ENCODE measurements at regions not wholly inside any gene's neighbourhood (a gene's known extent, or its start where the extent isn't known, plus 50 kb on each side); places are given as distances from the start of the nearest gene placed in this dataset.
A peak's percentile ranks its signal among the peaks of the same experiment; 100 is the strongest.
"Not testable (repeated sequence)": the region's sequence is repeated elsewhere in the genome, so short reads cannot be mapped to it uniquely, and the experiment has no call there.

GRCh38 chr6:140276133-140276532, 901.7 kb upstream of the CITED2 start:
- WGBS: 90% methylated on average over 1 of the region's 1 CpG

GRCh38 chr6:140275725-140276124, 901.3 kb upstream of the CITED2 start:
- Histone ChIP-seq H3K27me3 (ENCODE audit: insufficient read depth, low read length) (no peaks in the 10 kb centered on the region), H3K4me3 (ENCODE audit: low read length) (no peak overlapping the region), H3K9ac (ENCODE audit: low read depth, low read length) (no peak overlapping the region), H3K27ac (ENCODE audit: low read depth, low read length) (no peak overlapping the region), H3K9me3 (ENCODE audit: insufficient read depth, low read depth, low read length) (no peaks in the 10 kb centered on the region), H3K4me1 (ENCODE audit: insufficient read depth, low read length) (no peaks in the 10 kb centered on the region), H3K36me3 (ENCODE audit: insufficient read depth, low read length) (no peaks in the 10 kb centered on the region)

More at GRCh38 chr6:140276133-140276532, 901.7 kb upstream of the CITED2 start:
- no peak overlapping the region for H3K4me3 ChIP-seq (ENCODE audit: low read length)
- H3K9ac ChIP-seq (ENCODE audit: low read depth, low read length): no peak overlapping the region
- no peaks in the 10 kb centered on the region for H3K27me3 ChIP-seq (ENCODE audit: insufficient read depth, low read length)
- H3K4me1 ChIP-seq (ENCODE audit: insufficient read depth, low read length): no peaks in the 10 kb centered on the region
- H3K36me3 ChIP-seq (ENCODE audit: insufficient read depth, low read length): no peaks in the 10 kb centered on the region
- no peaks in the 10 kb centered on the region for H3K9me3 ChIP-seq (ENCODE audit: insufficient read depth, low read depth, low read length)
- no peak overlapping the region for H3K27ac ChIP-seq (ENCODE audit: low read depth, low read length)

- Histone ChIP-seq H3K36me3 (ENCODE audit: insufficient read depth, low read length) (no peaks in the 10 kb centered on the region), H3K9ac (ENCODE audit: low read depth, low read length) (no peak overlapping the region), H3K9me3 (ENCODE audit: insufficient read depth, low read depth, low read length) (no peaks in the 10 kb centered on the region), H3K27ac (ENCODE audit: low read depth, low read length) (no peak overlapping the region), H3K27me3 (ENCODE audit: insufficient read depth, low read length) (no peaks in the 10 kb centered on the region), H3K4me1 (ENCODE audit: insufficient read depth, low read length) (no peaks in the 10 kb centered on the region), H3K4me3 (ENCODE audit: low read length) (no peak overlapping the region)
- WGBS: 96% methylated on average over 2 of the region's 2 CpGs
Measured at GRCh38 chr6:140274548-140274947, 900.1 kb upstream of the CITED2 start.

GRCh38 chr6:140271759-140272377, 897.4 kb upstream of the CITED2 start:
- H3K36me3 ChIP-seq (ENCODE audit: insufficient read depth, low read length): no peaks in the 10 kb centered on the region
- no peak overlapping the region for H3K9ac ChIP-seq (ENCODE audit: low read depth, low read length)
- H3K4me3 ChIP-seq (ENCODE audit: low read length): no peak overlapping the region
- peaks cover 14% of the 10 kb centered on the region; the same call in 1 of the 2 replicates for H3K9me3 ChIP-seq (ENCODE audit: insufficient read depth, low read depth, low read length)
- 98% methylated on average over 2 of the region's 2 CpGs for WGBS
- no peak overlapping the region for H3K27ac ChIP-seq (ENCODE audit: low read depth, low read length)
- no peaks in the 10 kb centered on the region for H3K27me3 ChIP-seq (ENCODE audit: insufficient read depth, low read length)
- H3K4me1 ChIP-seq (ENCODE audit: insufficient read depth, low read length): no peaks in the 10 kb centered on the region

GRCh38 chr6:140269591-140270165, 895.2 kb upstream of the CITED2 start:
- Histone ChIP-seq H3K9ac (ENCODE audit: low read depth, low read length) (no peak overlapping the region), H3K4me3 (ENCODE audit: low read length) (no peak overlapping the region), H3K4me1 (ENCODE audit: insufficient read depth, low read length) (no peaks in the 10 kb centered on the region), H3K27ac (ENCODE audit: low read depth, low read length) (no peak overlapping the region), H3K36me3 (ENCODE audit: insufficient read depth, low read length) (no peaks in the 10 kb centered on the region), H3K27me3 (ENCODE audit: insufficient read depth, low read length) (no peaks in the 10 kb centered on the region), H3K9me3 (ENCODE audit: insufficient read depth, low read depth, low read length) (peaks cover 21% of the 10 kb centered on the region; the same call in 1 of the 2 replicates)
- WGBS: 93% methylated on average over 2 of the region's 2 CpGs

GRCh38 chr6:140264431-140264830, 890.0 kb upstream of the CITED2 start:
- H3K9ac ChIP-seq (ENCODE audit: low read depth, low read length): no peak overlapping the region
- H3K36me3 ChIP-seq (ENCODE audit: insufficient read depth, low read length): no peaks in the 10 kb centered on the region
- H3K9me3 ChIP-seq (ENCODE audit: insufficient read depth, low read depth, low read length): peaks cover 34% of the 10 kb centered on the region
- H3K27me3 ChIP-seq (ENCODE audit: insufficient read depth, low read length): no peaks in the 10 kb centered on the region
- H3K4me1 ChIP-seq (ENCODE audit: insufficient read depth, low read length): no peaks in the 10 kb centered on the region
- H3K4me3 ChIP-seq (ENCODE audit: low read length): no peak overlapping the region
- WGBS: 90% methylated on average over 3 of the region's 3 CpGs
- H3K27ac ChIP-seq (ENCODE audit: low read depth, low read length): no peak overlapping the region

- WGBS: 81% methylated on average over 4 of the region's 6 CpGs
- H3K36me3 ChIP-seq (ENCODE audit: insufficient read depth, low read length); H3K4me3 ChIP-seq (ENCODE audit: low read length); H3K9ac ChIP-seq (ENCODE audit: low read depth, low read length); H3K27me3 ChIP-seq (ENCODE audit: insufficient read depth, low read length); H3K9me3 ChIP-seq (ENCODE audit: insufficient read depth, low read depth, low read length); H3K27ac ChIP-seq (ENCODE audit: low read depth, low read length): not testable (repeated sequence)
- H3K4me1 ChIP-seq (ENCODE audit: insufficient read depth, low read length): peaks cover 13% of the 10 kb centered on the region
Measured at GRCh38 chr6:140258302-140258701, 883.9 kb upstream of the CITED2 start.

GRCh38 chr6:140256248-140256647, 881.8 kb upstream of the CITED2 start:
- H3K9ac ChIP-seq (ENCODE audit: low read depth, low read length): no peak overlapping the region
- H3K36me3 ChIP-seq (ENCODE audit: insufficient read depth, low read length): no peaks in the 10 kb centered on the region
- H3K4me3 ChIP-seq (ENCODE audit: low read length): no peak overlapping the region
- no peaks in the 10 kb centered on the region for H3K9me3 ChIP-seq (ENCODE audit: insufficient read depth, low read depth, low read length)
- peaks cover 13% of the 10 kb centered on the region for H3K4me1 ChIP-seq (ENCODE audit: insufficient read depth, low read length)
- H3K27me3 ChIP-seq (ENCODE audit: insufficient read depth, low read length): no peaks in the 10 kb centered on the region
- H3K27ac ChIP-seq (ENCODE audit: low read depth, low read length): peak overlapping the region; percentile 62
- WGBS: 100% methylated on average over 1 of the region's 2 CpGs

- Histone ChIP-seq H3K4me3 (ENCODE audit: low read length) (no peak overlapping the region), H3K27ac (ENCODE audit: low read depth, low read length) (no peak overlapping the region), H3K4me1 (ENCODE audit: insufficient read depth, low read length) (peaks cover 13% of the 10 kb centered on the region), H3K27me3 (ENCODE audit: insufficient read depth, low read length) (no peaks in the 10 kb centered on the region), H3K36me3 (ENCODE audit: insufficient read depth, low read length) (no peaks in the 10 kb centered on the region), H3K9ac (ENCODE audit: low read depth, low read length) (no peak overlapping the region), H3K9me3 (ENCODE audit: insufficient read depth, low read depth, low read length) (no peaks in the 10 kb centered on the region)
- WGBS: 94% methylated on average over 1 of the region's 1 CpG
Measured at GRCh38 chr6:140253096-140253495, 878.6 kb upstream of the CITED2 start.

- H3K9ac ChIP-seq (ENCODE audit: low read depth, low read length): no peak overlapping the region
- H3K4me1 ChIP-seq (ENCODE audit: insufficient read depth, low read length): peaks cover 10% of the 10 kb centered on the region
- no peaks in the 10 kb centered on the region for H3K27me3 ChIP-seq (ENCODE audit: insufficient read depth, low read length)
- H3K9me3 ChIP-seq (ENCODE audit: insufficient read depth, low read depth, low read length): no peaks in the 10 kb centered on the region
- H3K36me3 ChIP-seq (ENCODE audit: insufficient read depth, low read length): no peaks in the 10 kb centered on the region
- no peak overlapping the region for H3K27ac ChIP-seq (ENCODE audit: low read depth, low read length)
- no peak overlapping the region for H3K4me3 ChIP-seq (ENCODE audit: low read length)
- WGBS: 96% methylated on average over 2 of the region's 2 CpGs
Measured at GRCh38 chr6:140252099-140252498, 877.7 kb upstream of the CITED2 start.

- 97% methylated on average over 8 of the region's 8 CpGs for WGBS
- no peaks in the 10 kb centered on the region for H3K36me3 ChIP-seq (ENCODE audit: insufficient read depth, low read length)
Measured at GRCh38 chr6:140245296-140246040, 871.0 kb upstream of the CITED2 start.

More at GRCh38 chr6:140245296-140246040, 871.0 kb upstream of the CITED2 start:
- Histone ChIP-seq H3K27me3 (ENCODE audit: insufficient read depth, low read length) (no peaks in the 10 kb centered on the region), H3K27ac (ENCODE audit: low read depth, low read length) (no peak overlapping the region), H3K4me3 (ENCODE audit: low read length) (no peak overlapping the region), H3K4me1 (ENCODE audit: insufficient read depth, low read length) (no peaks in the 10 kb centered on the region), H3K9ac (ENCODE audit: low read depth, low read length) (no peak overlapping the region), H3K9me3 (ENCODE audit: insufficient read depth, low read depth, low read length) (no peaks in the 10 kb centered on the region)
